Ovary (tissue), 3 donors: ENCODE measurements at regions not wholly inside any gene's neighbourhood (a gene's known extent, or its start where the extent isn't known, plus 50 kb on each side); places are given as distances from the start of the nearest gene placed in this dataset.

Experiments
- CTCF ChIP-seq, 3 donors: fragments of 450-650 bp in 2 of 3; fragments of 200-600 bp in 1 of 3; IDR thresholded peaks; one replicate each; pipeline versions ENCODE4 v1.5.1 to v1.8.0; 2016 to 2022; ENCODE audit warnings: antibody characterized with exemption in 3 of 3, mild to moderate bottlenecking in 1 of 3
- EP300 ChIP-seq: sonication (generic); formaldehyde crosslinking; IDR thresholded peaks from one replicate; pipeline ENCODE4 v1.6.1; 2017; ENCODE audit warnings: antibody characterized with exemption
- POLR2A ChIP-seq: fragments of 450-650 bp; IDR thresholded peaks from one replicate; pipeline ENCODE4 v1.6.1; 2017; ENCODE audit warnings: antibody characterized with exemption, mild to moderate bottlenecking, moderate library complexity
- donor health status: DM: no; HTN: no; CAD: no.

- TF ChIP-seq CTCF (IDR thresholded peaks at IDR 0.05) = no peak
- no peak for TF ChIP-seq EP300
- TF ChIP-seq POLR2A = no peak
Observed at GRCh38 chr6:141700819-141701218, 431.9 kb upstream of the GJE1 start.
